SKM-1 treated with dmso at 0.1 percent for 144 hours (cell line): ENCODE measurements at regions not wholly inside any gene's neighbourhood (a gene's known extent, or its start where the extent isn't known, plus 50 kb on each side); places are given as distances from the start of the nearest gene placed in this dataset.
"Not testable (repeated sequence)": the region's sequence is repeated elsewhere in the genome, so short reads cannot be mapped to it uniquely, and the experiment has no call there.

Experiments used
- DNase-seq: peaks from one replicate; lab custom pipeline; 2025; ENCODE audit not compliant: unreplicated experiment; lab: John Stamatoyannopoulos, UW

- DNase-seq, result no peak
Measured at GRCh38 chr16:52740333-52740732, 193.4 kb upstream of the TOX3 start.

GRCh38 chr16:52738992-52739391 is 192.0 kb upstream of the TOX3 start:
- DNase-seq, result not testable (repeated sequence)

DNA sequence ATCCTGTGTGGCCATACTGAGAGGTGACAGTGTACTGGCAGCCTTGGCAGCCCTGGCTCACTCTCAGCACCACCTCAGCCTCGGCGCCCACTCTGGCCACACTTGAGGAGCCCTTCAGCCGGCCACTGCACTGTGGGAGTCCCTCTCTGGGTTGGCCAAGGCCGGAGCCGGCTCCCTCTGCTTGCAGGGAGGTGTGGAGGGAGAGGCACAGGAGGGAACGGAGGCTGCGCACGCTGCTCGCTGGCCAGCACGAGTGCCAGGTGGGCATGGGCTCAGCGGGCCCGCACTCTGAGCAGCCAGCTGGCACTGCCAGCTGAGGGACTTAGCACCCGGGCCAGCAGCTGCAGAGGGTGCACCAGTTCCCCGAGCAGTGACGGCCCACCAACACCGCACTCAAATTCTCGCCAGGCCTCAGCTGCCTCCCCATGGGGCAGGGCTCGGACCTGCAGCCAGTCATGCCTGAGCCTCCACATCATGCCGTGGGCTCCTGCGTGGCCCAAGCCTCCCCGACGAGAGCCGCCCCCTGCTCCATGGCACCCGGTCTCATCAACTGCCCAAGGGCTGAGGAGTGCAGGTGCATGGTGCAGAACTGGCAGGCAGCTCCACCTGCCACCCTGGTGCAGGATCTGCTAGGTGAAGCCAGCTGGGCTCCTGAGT is 184.4 kb upstream of the TOX3 start:
- DNase-seq, result no peak

DNA sequence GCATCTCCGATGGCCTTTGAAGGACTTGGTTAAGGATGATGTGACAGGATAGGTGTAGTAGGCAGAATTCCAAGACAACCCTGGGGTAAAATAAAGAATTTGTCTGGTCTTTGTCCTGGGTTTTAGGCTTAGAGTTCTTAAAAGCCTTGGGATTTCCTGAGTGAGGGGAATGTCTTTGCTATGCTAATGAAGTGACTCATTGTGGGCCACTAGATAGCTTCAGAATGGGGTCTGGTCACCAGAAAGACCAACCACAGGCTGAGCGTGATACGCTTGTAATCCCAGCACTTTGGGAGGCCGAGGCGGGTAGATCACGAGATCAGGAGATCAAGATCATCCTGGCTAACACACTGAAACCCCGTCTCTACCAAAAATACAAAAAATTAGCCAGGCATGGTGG is 182.8 kb upstream of the TOX3 start:
- no peak for DNase-seq

DNA sequence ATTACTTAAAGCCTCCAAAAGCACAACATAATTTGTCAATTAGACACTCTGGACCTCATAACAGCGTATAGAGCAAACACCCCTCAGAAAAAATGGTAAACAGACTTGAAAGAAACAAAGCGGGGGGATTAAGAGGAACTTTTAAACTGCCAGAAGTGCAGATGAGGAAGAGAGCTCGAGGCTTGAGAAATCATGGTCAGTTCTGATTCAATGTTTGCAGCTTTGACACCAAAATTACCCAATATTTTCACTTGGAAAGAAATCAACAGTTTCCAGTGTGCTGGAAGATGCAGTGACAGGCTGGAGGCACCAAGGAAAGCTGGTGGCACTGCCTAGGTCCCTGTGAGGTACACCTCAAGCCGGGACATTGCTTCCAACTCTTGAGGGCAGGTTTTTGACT is 180.9 kb upstream of the TOX3 start:
- peak; percentile 81 for DNase-seq

GRCh38 chr16:52727441-52727840 is 180.5 kb upstream of the TOX3 start:
- no peak for DNase-seq

DNA sequence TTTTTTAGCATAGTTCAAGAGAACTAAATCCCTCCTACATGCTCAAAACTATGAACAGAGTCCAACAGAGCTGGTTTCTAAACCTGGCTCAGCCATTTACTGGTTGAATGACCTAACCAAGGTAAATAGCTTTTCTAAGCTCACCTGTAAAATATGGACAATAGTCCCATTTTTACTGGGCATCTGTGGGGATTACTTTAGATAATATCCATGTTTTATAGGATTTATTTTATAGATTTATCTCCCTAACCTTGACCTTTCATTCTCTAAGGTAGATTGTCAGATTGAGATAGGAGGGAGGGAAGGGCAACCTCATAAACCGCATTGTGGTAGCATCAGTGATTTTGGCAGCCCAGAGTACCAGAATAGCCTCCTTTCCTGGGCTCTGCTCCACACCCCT is 178.5 kb upstream of the TOX3 start:
- DNase-seq, result no peak

- no peak for DNase-seq
Measured at GRCh38 chr16:52725043-52725442, 178.1 kb upstream of the TOX3 start.

DNA sequence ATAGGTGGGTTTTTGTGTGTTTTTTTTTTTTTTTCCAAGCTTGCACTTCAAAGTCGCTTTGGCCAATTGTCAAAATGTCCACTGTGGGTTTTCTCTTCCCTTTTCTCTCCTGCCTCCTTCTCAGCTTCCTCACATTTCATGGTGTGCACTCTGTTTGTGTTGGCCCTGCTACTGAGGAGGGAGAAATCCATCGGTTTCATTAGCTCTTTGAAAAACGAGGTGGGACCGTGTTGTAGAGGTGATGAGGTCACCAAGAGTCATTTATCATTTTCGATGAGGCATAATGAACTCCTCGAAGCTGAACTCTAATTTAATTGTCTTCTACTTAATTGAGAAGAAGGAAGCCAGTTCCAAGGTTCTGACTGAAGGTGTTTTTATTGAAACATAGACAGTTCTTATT is 174.4 kb upstream of the TOX3 start:
- DNase-seq, result no peak

- DNase-seq, result no peak
Measured at GRCh38 chr16:52718046-52718445, 171.1 kb upstream of the TOX3 start.

- DNase-seq, result no peak
Measured at GRCh38 chr16:52713740-52714139, 166.8 kb upstream of the TOX3 start.

- DNase-seq, result no peak
Measured at GRCh38 chr16:52709306-52709705, 162.4 kb upstream of the TOX3 start.

GRCh38 chr16:52708476-52708875 is 161.5 kb upstream of the TOX3 start:
- DNase-seq, result no peak

DNA sequence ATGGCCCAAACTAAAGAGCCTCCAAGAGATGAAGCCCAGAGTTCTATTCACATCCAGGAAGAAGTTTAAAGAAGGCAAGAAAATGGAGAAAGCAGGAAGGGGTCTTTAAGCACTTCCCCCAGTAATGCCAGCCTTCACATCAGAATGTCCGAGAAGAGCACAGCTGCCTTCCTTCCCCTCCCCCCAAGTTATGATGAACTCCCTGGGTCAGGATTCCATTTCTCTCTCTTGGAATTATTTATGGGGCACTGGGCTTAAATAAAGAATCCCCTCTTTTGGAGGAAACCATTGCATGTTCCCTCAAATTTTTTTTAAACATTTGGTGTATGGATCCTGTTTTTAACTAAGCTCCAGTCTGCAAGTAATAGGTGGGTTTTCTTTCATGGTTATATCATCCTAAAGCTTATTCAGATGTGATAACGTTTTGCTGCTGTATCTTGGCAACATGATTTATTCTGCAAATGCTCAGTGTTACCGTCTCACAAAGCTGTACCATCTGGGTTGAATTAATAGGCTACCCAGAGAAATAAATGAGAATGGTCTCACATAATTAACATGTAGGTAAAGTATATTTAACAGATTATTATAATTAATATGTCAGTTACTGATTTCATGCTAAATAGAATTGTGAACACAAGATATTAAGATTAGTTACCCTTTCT is 160.9 kb upstream of the TOX3 start:
- DNase-seq, result no peak

- no peak for DNase-seq
Measured at GRCh38 chr16:52705122-52705521, 158.2 kb upstream of the TOX3 start.

GRCh38 chr16:52697971-52698370 is 151.0 kb upstream of the TOX3 start:
- DNase-seq, result no peak

DNA sequence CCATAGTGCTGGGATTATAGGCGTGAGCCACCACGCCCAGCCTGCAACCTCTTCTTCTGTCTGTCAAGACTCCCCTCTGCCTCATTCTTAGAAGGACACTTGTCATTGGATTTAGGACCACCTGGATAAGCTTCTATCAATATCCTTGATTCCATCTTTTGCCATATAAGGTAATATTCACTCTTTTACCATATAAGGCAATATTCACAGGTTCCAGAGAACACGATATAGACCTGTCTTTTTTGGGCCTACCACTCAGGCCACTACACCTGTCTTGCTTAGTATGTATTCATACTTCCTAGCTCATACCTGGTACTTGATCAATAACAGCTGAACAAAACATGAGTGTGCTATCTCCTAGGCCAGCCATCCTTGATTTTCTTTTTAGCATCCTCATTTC is 149.2 kb upstream of the TOX3 start:
- no peak for DNase-seq

DNA sequence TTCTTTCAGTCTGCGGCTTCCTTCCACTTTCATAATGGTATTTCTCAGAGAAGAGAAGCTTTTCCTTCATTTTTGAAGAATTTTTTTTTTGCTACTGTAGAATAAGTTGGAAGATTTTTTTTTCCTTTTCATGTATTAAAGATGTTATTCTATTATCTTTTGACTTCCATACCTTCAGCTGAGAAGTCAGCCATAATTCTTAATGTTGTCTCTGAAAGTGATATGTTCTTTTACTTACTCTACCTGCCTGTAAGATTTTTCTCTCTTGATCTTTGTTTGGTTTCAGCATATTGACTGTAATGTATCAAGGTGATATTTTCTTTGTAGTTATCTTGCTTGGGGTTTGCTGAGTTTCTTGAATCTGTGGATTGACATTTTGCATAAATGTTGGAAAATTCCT is 143.5 kb upstream of the TOX3 start:
- no peak for DNase-seq

DNA sequence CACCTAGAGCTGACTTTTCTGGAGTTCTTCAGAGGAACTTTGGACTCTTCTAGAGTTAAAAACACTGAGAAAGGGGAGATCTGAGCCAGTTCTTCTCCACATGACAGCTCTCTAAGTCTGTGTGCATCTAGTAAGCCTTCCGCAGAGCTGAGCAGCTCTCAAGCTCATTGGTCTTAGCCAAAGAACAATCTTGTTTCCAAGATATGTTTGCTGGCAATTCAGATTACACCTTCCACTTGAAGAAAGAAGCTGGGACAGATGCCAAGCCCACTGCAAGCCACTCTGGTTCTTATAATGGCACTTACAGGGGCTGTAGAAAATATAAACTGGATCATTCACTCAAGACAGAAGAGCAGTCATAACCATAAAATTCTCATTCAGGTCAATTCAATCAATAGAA is 134.1 kb upstream of the TOX3 start:
- no peak for DNase-seq

DNA sequence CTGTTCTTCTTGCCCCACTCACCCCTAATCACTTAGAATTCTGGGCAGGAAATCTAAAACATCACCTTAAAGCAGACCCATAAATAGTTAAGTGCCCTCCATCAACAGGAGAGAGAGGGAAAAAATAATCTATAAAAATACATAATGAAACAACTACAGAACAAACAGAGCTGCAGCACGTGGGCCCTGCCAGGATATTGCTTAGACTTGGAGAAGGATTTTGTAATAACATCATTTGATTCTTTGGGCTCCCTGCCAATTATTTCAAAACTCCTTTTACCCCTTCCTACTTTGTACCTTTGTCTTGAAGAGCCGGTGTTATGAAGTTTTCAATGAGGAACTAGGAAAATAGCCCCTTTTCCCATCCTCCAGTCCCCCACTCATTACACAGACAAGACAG is 130.6 kb upstream of the TOX3 start:
- no peak for DNase-seq

GRCh38 chr16:52676959-52677358 is 130.0 kb upstream of the TOX3 start:
- DNase-seq, result no peak

GRCh38 chr16:52671590-52671989 is 124.6 kb upstream of the TOX3 start:
- no peak for DNase-seq

DNA sequence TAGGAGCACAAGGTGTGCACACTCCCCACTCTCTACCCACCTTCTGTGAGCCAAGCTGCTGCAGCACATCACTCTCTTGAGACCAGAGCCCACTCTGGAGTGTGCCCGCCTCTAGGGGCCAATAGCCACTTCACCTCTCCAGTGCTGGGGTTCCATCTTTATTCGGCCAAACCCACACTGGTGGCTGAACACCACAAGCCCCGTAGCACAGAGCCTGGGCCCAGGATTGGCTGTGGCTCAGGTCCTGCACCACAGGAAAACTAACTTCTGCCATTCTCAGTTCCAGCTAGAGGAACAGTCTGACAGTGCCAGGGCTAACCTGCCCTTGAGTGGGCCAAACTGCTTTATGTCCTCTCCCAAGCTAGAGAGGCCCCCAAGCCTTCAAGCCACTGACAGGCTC is 111.0 kb upstream of the TOX3 start:
- DNase-seq, result no peak
